ENCODE measurements at regions not wholly inside any gene's neighbourhood (a gene's known extent, or its start where the extent isn't known, plus 50 kb on each side); places are given as distances from the start of the nearest gene placed in this dataset.

DNA sequence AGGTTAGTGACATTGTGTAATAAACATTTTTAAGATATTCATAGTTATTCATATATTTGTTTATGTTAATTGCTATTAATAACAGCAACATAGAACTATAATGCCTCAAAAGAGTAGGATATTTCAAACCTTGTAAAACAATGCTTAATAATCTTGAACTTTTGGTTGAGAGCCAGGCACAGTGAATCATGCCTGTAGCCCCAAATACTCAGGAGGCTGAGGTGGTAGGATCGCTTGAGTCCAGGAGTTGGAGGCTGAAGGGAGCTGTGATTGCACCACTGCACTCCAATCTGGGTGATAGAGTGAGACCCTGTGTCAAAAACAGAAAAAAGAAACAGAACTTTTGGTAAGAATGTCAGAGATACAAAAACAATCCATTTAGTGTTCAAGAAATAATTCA, 213.9 kb upstream of the SLITRK1 start:
- TF ChIP-seq EZH2 (IDR thresholded peaks at IDR 0.05) (no peak), POLR2AphosphoS5 (IDR thresholded peaks at IDR 0.05; ENCODE audit: borderline replicate concordance, low read depth, low read length) (no peak), FOXP2 (optimal IDR thresholded peaks at IDR 0.05; ENCODE audit: control extremely low read depth, extremely low read length, insufficient read depth) (no peak)
